HG03039 (cell line): ENCODE measurements at regions not wholly inside any gene's neighbourhood (a gene's known extent, or its start where the extent isn't known, plus 50 kb on each side); places are given as distances from the start of the nearest gene placed in this dataset.
"Not testable (repeated sequence)": the region's sequence is repeated elsewhere in the genome, so short reads cannot be mapped to it uniquely, and the experiment has no call there.

Experiments used
- ATAC-seq: cut with Tn5 transposase; IDR thresholded peaks from one replicate; pipeline ENCODE4 v1.9.1; 2021; ENCODE audit warnings: mild to moderate bottlenecking, moderate library complexity; ENCODE audit not compliant: unreplicated experiment

- ATAC-seq, result no peak
Observed at GRCh38 chr10:21463436-21463835, 62.0 kb downstream of the SKIDA1 start.

- ATAC-seq, result no peak
Observed at GRCh38 chr10:21458126-21458871, 67.2 kb downstream of the SKIDA1 start.

GRCh38 chr10:21456160-21456559, 69.3 kb downstream of the SKIDA1 start:
- ATAC-seq, result no peak

GRCh38 chr10:21452203-21452602, 73.3 kb downstream of the SKIDA1 start:
- ATAC-seq, result no peak

GRCh38 chr10:21449288-21449966, 76.1 kb downstream of the SKIDA1 start:
- peak; percentile 49 for ATAC-seq

- no peak for ATAC-seq
Observed at GRCh38 chr10:21445163-21445562, 80.3 kb downstream of the SKIDA1 start.

GRCh38 chr10:21441625-21442024, 83.9 kb downstream of the SKIDA1 start:
- ATAC-seq, result no peak

- ATAC-seq, result not testable (repeated sequence)
Observed at GRCh38 chr10:21438914-21439313, 86.6 kb downstream of the SKIDA1 start.

GRCh38 chr10:21437770-21438382, 87.6 kb downstream of the SKIDA1 start:
- ATAC-seq, result no peak

GRCh38 chr10:21432266-21432665, 93.2 kb downstream of the SKIDA1 start:
- ATAC-seq, result no peak

GRCh38 chr10:21431799-21432198, 93.7 kb downstream of the SKIDA1 start:
- no peak for ATAC-seq

- no peak for ATAC-seq
Observed at GRCh38 chr10:21427804-21428481, 97.5 kb downstream of the SKIDA1 start.

GRCh38 chr10:21424459-21424861, 101.0 kb downstream of the SKIDA1 start:
- ATAC-seq, result no peak

- ATAC-seq, result no peak
Observed at GRCh38 chr10:21423850-21424249, 101.6 kb downstream of the SKIDA1 start.

GRCh38 chr10:21423338-21423737, 102.1 kb downstream of the SKIDA1 start:
- no peak for ATAC-seq

- ATAC-seq, result no peak
Observed at GRCh38 chr10:21421794-21422193, 103.7 kb downstream of the SKIDA1 start.

- no peak for ATAC-seq
Observed at GRCh38 chr10:21421016-21421415, 104.5 kb downstream of the SKIDA1 start.

- ATAC-seq, result not testable (repeated sequence)
Observed at GRCh38 chr10:21418981-21419576, 106.4 kb downstream of the SKIDA1 start.

- ATAC-seq, result no peak
Observed at GRCh38 chr10:21417172-21417712, 108.2 kb downstream of the SKIDA1 start.

- ATAC-seq, result no peak
Observed at GRCh38 chr10:21413680-21414079, 111.8 kb downstream of the SKIDA1 start.

- no peak for ATAC-seq
Observed at GRCh38 chr10:21413268-21413667, 112.2 kb downstream of the SKIDA1 start.
